Inferior parietal cortex (tissue), 1 donor: ENCODE measurements at regions not wholly inside any gene's neighbourhood (a gene's known extent, or its start where the extent isn't known, plus 50 kb on each side); places are given as distances from the start of the nearest gene placed in this dataset.

Experiments
- DNase-seq: peaks from one replicate; pipeline ENCODE4 v3.0.0-alpha.2; 2016; ENCODE audit errors: extremely low spot score

GRCh38 chr4:42747971-42748370 lies 91.1 kb upstream of the ATP8A1 start:
- no peak for DNase-seq

GRCh38 chr4:42736527-42737195 lies 79.8 kb upstream of the ATP8A1 start:
- DNase-seq = no peak

- no peak for DNase-seq
Observed at GRCh38 chr4:42733380-42733779, 76.5 kb upstream of the ATP8A1 start.

- no peak for DNase-seq
Observed at GRCh38 chr4:42732776-42733175, 75.9 kb upstream of the ATP8A1 start.

- DNase-seq = no peak
Observed at GRCh38 chr4:42729505-42730237, 72.8 kb upstream of the ATP8A1 start.

GRCh38 chr4:42724451-42724850 lies 67.5 kb upstream of the ATP8A1 start:
- no peak for DNase-seq

GRCh38 chr4:42720533-42720932 lies 63.6 kb upstream of the ATP8A1 start:
- DNase-seq = no peak

GRCh38 chr4:42719257-42719656 lies 62.4 kb upstream of the ATP8A1 start:
- no peak for DNase-seq

GRCh38 chr4:42718336-42718735 lies 61.4 kb upstream of the ATP8A1 start:
- DNase-seq = no peak

- no peak for DNase-seq
Observed at GRCh38 chr4:42716996-42717395, 60.1 kb upstream of the ATP8A1 start.

- DNase-seq = no peak
Observed at GRCh38 chr4:42715807-42716482, 59.0 kb upstream of the ATP8A1 start.

- no peak for DNase-seq
Observed at GRCh38 chr4:42713391-42713790, 56.5 kb upstream of the ATP8A1 start.

- DNase-seq = no peak
Observed at GRCh38 chr4:42712854-42713253, 55.9 kb upstream of the ATP8A1 start.

- no peak for DNase-seq
Observed at GRCh38 chr4:42711496-42711895, 54.6 kb upstream of the ATP8A1 start.

GRCh38 chr4:42710761-42711160 lies 53.9 kb upstream of the ATP8A1 start:
- DNase-seq = no peak

GRCh38 chr4:42710329-42710728 lies 53.4 kb upstream of the ATP8A1 start:
- peak; percentile 62 for DNase-seq

GRCh38 chr4:42709392-42710065 lies 52.6 kb upstream of the ATP8A1 start:
- no peak for DNase-seq

GRCh38 chr4:42708625-42709024 lies 51.7 kb upstream of the ATP8A1 start:
- no peak for DNase-seq
